ENCODE measurements at regions not wholly inside any gene's neighbourhood (a gene's known extent, or its start where the extent isn't known, plus 50 kb on each side); places are given as distances from the start of the nearest gene placed in this dataset.

- TF ChIP-seq ZNF274 (IDR thresholded peaks at IDR 0.05; ENCODE audit: low read depth, low read length) = no peak
- TF ChIP-seq YY1 (IDR thresholded peaks at IDR 0.05; ENCODE audit: insufficient read depth, insufficient read length) = no peak
- no peak for TF ChIP-seq SUZ12 (IDR thresholded peaks at IDR 0.05; ENCODE audit: extremely low read depth, insufficient read depth, insufficient read length)
Measured at GRCh38 chr4:14902342-14902741, 99.9 kb upstream of the CPEB2 start.

All from NT2/D1 (cell line).